ENCODE measurements at regions not wholly inside any gene's neighbourhood (a gene's known extent, or its start where the extent isn't known, plus 50 kb on each side); places are given as distances from the start of the nearest gene placed in this dataset.

DNA sequence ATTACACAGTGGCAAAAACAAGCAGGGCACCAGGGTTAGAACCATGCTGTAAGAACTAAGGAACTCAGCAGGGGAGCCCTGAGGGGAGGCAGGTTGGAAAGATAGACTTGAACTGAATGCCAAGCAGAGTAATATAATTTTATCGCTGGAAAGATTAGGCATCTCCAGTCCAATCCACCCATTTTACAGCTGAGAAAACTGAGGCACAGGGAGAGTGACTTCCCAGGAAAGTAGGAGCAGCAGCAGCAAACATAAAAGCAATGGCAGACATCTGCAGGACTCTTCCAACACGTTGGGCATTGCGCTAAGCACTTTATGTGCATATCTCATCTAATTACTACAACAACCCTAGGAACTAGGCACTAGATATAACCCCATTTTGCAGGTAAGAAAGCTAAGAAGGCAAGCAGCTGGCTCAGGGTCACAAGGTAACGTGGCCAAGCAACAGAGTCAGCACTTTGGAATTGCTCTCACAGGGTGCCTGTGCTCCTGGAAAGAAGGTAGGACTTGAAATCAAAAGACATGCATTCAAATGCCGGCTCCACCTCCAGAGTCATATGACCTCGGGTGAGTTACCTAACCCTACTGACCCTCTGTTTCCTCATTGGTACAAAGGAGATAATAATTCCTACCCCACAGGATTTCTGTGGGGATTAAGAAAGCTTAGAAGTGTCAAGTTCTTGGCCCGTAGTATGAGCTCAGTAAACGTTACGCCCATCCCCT is 215.3 kb downstream of the BARX2 start:
- DNase-seq = no peak

DNA sequence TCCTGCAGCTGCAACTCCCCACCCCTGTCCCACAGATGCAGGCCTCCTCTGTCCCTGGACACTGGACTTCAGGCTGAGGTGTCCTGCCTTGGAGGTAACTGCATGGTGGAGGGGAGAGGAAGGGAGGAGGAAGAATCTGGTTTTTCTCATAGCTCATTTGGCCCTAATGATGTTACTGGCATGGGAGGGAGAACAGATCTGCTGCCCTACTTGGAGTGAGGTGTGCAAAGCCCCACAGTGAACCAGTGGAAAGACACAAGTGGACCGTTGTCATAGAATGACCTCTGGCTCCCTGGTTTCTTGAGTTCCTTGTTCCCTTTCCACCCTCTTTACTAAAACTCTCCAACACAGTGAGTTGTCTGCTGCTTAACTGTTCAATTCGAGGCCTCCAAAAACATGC is 215.9 kb downstream of the BARX2 start:
- no peak for DNase-seq

DNA sequence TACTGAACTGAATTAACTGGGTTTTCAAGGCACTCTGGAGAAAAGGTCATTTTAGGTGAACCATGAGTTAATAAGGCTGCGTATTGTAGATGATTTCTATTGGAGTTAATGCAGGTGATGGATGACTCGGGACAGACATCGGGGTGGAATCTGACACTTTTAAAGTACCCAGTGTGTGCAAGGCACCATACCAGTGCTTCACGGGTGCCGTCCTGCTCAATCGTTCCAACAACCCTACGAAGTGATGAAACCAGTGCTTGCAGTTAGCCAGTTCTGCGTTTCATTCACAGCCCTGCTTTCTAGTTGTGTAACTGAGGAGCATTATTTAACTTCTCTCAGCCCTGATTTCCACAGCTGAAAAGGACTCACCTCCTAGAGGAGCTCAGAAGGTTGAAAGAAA is 216.5 kb downstream of the BARX2 start:
- DNase-seq = no peak

DNA sequence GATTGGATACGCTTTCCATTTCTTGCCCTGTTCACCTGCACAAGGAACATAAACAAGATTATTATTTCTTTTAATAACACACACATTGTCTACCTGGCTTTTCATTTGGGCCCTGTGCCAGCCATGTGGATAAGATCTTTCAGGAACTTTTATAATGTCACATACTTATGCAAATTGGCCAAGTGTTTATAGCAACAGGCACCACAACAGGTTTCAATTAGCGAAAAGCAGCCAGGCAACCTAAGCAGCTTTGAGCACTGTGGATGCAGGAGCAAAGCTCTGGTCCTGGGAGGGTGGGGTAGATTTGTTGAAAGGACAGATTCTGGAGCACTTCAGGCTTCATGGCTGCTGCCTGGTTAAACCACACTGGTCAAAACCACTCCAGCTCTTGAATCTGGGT is 217.4 kb downstream of the BARX2 start:
- no peak for DNase-seq

DNA sequence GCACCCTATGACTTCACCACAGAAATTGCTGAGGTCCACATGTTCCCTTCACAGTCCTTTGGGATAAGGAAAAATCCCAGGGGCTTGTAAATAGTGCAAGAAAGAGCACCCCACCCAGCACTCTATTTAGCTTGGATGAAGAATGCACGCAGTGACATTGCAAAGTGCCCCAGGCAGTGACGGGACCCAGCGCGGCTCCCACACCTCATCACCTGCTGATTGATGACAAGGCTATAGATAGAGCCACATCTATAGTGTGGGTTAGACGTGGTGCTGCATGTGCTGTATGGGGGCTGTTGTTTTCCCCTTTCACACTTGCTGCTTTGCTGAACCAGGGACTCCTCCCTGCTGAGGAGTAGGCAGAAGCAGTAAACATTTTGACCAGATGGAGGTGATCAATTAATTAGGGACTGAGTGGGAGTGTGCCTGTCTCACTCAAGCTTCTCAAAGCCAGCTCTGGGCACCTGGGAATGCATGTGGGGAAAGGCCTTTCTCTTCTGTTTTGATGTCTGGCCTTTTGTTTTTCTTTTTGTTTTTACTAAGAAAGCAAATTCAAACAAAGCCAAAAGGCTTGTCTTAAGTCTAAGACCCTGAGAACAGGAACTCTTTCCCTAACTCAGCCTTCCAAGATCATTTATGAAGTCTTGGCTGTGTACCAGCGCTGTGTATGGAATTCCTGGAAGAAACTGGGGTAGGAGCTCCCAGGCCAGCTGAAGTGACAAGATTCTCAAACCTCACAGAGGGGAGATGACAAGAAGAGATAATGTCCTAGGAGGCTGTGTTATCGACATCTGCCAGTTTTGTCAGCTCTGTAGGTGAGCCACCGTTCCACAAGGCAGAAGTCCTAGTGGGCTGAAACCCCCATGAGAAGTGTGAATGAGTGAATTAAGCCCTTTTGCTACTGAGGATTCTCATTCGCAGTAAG is 219.7 kb downstream of the BARX2 start:
- DNase-seq = no peak

DNA sequence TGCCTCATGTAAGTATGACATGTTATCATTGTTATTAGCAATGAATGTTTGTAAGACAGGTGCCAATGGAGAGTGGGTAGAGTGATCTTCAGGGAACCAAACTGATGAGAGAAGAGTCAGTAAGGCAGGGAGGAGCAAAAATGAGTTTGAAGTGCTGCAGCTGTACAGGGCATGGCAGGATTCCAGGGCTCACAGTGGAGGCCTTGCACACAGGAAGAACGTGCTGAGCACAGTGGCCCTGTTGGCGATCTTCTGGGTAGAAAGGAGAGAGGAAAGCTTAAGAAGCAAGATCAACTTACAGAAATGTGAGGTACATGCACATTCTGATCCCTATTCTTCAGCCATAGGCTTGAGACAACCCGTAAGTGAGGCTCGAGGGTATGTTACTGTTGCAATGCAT is 219.3 kb upstream of the TMEM45B start:
- DNase-seq = no peak

DNA sequence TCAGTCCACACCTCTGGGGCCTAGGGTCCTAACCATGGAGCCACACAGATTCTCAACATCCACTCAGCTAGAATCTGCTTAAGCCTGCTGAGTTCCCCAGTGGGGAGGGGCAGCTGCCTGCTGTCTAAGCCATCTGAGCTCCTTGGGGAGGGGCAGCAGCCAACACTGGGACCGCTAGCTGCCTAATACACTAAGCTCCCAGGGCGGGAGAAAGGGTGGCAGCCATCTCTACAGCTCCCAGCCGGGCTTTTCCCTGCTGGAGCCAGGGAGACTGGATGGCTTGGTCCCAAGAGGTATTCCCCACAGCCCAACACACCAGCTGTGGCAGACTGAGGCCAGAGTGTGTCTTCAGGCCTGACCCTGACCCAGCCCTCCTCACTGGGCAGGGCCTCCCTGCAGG is 217.3 kb upstream of the TMEM45B start:
- no peak for DNase-seq

DNA sequence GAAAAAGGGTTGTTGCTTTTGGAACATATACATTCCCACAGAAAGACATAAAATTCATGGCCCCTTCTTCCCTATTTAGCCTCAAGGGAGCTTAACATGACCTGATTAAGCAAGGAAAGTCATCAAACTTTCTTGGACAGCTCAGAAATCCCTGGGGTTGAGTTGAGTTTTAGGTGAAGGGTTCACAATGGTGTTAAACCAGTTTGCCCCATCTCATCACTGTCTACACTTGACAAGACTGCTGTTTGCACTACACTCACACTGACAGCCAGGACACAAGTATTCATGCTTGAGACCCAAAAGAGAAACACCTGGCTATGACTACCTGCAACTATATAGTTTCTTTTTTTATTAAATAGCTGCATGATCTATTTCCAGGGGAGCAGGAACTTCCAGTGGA is 209.8 kb upstream of the TMEM45B start:
- no peak for DNase-seq

DNA sequence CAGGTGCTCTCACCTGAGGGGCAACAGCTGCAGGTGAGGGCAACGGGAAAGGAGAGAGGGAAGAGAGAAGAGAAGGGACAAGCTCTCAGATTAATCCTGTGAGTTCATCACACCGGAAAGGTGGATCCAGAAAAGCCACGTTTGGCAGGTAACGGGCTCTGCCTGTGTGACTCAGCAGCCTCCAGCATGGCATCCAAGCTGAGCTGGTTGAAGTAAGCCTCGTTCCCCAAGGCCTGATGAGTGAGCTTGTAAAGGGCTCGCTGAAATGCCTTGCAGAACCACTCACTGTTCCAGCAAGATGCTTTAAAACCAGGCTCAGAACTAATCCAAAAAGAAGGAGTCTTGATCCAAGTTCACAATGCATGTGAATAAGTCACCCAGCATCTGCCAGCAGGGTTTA is 206.9 kb upstream of the TMEM45B start:
- DNase-seq = no peak

DNA sequence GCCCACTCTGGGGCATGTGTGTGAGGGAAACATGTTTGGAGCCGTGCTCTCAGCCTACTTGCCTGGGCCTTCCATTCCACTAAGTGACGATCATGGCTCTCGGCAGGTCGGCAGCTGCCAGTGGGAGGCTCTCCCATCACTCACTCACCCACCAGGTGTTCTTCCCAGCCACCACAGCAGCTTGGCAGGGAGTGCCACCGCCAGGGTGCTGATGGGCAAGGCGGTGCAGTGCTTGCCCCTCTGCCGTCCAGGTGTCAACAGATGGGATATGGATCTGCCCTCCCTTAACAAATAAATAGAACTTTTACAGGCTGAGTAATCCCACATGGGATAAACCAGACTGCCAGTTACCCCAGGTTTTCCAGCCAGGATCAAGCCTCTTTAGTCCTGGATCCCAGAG is 205.5 kb upstream of the TMEM45B start:
- DNase-seq = no peak

DNA sequence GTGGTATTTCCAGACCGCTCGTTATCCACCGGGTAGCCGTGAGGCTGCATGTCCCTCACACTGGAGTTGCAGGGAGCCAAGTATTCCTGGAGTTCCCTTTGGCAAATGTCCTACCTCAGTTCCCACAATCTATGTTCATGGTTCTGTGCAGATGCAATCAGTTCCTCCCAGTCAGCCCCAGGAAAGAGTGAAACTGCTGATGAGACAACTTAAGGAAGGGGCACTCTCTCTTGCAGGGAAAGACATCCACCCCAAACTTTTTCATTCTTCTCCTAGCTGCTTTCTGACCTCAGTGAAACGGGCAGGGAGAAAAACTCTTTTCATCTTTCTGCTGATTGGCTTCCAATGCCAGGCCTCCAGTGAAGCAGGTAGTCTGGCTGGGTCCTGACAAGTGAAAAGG is 205.1 kb upstream of the TMEM45B start:
- no peak for DNase-seq

DNA sequence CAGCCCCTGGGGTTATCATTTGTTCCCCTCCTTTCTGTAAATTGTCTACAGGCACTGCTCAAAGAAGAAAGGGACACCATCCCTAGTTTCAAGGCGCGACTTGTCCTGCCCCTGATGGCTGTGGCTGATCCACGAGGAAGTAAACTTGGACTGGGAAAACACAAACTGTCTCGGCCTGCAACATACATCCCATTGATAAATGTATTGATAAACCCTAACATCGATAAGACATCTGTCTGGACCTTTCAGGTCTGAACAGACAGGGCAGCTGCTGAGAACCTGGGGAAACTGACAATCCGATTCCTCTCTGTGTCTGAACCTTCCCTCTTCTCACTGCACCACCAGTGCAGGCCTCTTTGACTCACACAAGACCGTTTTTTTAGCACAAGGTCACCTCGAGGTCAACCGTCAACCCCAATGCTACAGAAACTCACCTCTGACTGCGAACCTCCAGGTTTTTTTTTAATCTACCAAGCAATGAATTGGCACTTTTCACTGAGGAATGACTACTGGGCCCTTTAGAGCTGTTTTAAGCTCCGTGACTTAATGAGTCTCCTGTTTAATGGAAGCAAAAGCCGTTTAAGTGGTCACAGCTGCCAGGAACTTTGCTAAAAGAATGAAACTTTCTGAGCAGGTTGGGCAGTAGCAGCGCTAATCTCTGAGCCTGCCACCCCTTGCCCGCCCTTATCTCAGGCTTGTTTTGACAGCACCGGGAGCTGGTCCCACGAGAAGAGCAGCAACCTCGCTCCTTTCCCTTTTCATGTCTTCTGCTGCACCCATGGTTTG is 203.8 kb upstream of the TMEM45B start:
- no peak for DNase-seq

DNA sequence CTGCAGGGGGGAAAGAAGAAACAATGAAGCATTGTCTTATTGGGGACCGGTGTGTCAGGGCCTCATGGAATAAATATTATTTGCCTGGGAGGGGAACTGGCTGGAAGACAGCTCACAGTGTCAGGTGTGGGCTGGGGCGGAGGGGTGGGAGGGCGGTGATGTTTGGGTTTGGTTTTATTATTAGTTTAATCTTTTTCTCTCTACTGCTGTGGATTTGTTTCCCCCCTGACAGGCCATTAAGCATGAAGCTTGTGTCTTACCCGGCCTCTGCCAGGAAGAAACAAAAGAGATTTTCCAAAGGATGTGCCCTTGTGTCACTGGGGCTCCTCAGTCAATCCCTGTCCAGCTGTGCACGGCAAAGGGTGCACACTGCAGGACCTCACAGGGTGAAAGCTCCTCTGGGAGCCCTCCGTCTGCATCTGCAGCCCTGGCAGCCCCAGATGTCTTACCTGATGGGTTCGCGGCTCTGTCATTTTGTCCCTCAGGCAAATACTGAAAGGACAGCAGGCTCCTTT is 203.1 kb upstream of the TMEM45B start:
- no peak for DNase-seq

DNA sequence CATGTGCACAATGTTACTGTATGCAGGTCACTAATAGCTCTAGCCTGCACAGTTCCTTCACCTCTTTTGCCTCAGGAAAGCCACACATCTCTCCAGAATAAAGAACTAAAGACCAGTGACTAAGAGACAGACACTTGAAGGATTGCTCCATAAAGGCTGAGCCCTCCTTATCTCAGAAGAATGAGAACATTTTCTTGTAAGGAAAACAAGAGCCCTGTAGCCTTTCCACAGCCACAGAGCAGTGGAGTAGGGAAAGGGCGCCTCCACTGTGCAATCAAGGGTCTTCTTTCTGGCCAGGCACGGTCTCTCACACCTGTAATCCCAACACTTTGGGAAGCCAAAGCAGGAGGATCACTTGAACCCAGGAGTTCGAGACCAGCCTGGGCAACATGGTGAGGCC is 202.6 kb upstream of the TMEM45B start:
- no peak for DNase-seq

DNA sequence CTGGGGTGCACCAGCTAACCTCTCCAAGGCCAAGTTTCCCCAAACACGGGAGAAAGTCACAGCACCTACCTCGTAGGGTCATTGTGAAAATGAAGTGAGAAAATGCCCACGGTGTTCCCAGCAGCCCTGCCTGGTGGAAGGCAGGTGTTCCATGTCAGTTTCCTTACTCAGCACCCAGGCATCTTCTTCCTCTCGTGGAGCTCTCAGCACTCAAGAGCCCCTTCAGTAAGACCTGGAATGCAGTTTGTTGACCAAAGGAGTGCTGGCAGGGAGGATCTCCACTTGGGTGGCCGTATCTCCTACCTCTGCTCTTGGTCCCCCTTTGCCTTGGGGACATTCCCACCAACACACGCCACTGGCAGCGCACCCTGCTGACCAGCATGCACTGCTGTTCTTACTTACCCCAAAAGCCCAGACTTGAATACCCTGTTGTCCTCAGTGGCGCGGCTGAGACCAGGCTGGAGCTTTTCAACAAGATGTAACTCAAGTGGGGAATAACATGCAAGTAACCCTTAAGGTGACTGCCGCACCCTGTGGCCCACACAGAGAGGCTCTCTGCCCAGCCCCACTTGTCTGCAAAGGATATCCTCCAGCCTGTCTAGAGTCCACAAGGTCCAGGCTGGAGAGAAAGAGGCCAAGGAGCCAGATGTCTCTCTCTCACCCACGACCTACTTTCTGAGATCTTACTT is 201.2 kb upstream of the TMEM45B start:
- no peak for DNase-seq

DNA sequence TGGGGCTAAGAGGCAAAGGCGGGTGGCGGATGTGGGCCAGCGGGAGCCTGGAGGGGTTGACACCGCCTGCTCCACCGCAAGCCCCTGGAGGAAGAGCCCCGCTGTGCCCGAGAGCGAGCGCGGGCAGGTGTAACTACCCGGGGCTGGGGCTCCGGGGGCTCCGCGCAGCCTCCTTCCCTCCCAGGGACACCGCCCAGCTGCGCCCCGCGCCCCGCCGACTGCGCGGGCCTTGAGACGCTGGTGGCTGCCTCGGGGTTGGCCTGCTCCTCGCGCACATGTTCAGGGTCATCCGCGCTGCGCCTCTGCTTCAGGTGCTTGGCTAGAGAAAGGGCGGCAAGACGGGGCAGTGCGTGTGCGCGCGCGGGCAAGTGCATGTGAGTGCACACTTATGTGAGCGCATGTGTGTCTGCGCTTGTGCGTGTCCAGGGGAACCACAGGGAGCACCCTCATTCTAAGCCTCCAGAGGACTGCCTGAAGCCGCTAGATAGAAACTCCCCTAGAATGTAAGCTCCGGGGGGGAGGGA is 197.5 kb upstream of the TMEM45B start:
- DNase-seq = no peak

DNA sequence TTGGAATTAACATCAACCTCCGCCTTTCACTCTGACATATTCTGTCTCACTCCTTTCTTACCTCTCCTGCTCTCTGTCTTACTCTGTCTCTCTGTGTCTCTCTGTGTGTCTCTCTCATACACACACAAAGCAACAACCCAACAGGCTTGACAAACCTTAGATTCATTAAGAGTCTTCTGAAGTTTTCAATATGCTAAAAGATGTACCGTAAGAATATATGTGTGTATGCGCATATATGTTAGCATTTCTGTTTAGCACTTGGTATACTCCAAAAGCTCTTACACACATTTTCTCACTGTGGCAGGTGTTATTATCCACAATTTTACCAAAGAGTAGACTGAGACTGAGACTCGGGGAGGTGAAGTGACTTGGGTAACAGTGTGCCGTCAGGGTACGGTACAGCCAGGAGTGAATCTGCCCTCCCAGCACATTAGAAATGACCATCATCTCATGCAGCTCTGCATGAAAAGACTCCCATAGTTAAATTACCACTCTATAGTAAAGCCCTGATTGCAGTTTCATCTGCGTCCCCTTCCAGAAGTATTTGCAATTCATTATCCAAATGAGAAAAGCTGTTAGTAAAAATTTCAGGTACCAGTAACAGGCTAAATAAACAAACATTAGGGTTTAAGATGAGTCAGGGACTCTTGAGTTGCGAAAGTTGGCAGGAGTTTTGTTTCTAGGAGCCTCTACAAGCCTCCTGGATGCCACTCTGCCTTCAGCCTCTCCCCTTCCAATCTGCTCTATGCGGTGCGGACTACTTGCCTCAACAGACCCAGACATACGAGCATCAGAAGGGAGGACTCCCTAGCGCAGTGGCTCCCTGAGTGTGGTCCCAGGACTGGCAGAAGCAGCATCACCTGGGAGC is 195.2 kb upstream of the TMEM45B start:
- no peak for DNase-seq

DNA sequence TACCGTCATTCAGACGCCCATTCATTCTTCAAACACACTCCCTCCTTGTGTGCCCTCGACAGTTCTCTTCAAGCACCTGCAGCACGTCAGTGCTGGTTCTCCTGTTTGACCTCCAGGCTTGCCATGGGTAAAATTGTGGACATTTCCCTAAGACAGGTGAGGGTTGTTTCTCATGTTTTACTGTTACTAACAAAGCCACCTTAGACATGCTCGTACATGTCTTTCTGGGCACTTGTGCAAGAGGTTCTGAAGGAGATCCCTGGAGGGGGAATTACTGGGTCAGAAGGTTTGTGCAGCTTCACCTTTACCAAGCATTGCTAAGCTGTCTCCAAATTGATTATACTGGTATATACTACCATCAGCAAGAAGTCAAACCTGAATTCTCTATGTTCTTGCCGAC is 189.7 kb upstream of the TMEM45B start:
- DNase-seq = no peak

DNA sequence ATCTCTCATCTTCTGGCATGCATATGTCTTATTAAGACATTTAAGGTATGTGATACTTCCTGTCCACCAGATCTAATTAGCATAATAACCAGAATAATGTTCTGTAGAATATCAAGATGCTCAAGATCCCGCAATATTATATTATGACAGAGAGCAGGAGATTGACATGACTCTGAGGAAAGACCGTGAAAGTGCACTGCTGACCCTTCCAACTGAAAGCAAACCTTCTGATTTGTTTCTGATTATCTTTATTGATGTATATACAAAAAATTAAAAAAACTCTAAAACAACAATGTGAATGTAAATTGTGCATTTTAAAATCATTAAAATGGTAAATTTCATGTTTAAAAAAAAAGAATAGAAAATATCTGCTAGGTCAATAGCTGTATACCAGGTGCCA is 184.4 kb upstream of the TMEM45B start:
- DNase-seq = no peak

DNA sequence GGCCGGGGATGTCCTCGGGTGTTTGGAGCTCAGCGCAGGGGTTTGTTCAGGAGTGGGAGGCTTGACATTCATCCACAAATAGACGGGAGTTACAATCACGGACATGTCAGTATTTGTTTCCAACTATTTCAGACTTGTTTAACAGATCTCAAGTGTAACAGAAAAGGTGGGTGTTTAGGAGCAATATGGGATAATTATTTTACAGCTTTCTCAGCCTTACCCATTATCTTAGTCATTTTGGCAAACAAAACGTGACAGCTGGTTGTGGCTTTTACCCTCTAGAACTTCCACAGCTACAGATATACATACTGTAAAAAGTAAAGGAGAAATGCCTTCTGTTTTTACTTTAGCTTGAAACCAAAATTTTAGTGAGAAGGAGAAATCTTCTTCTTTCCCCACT is 178.7 kb upstream of the TMEM45B start:
- DNase-seq = no peak

DNA sequence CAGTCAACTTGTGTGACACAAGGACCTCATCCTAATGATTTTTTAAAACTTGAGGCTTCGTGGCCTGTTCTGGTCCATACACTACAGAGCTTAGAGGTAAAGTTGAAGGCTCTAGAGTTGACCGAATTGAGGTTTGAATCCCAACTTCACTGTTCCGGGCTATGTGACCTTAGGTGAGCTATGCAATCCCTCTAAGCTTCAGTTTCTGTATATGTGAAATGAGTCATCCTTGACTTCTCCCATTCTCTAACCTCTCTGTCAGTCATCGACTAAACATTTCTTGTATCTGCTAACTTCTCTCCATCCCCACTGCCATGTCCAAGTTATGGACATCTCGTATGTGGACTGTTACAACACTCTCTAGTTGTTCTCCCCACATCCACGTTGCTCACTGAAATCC is 178.2 kb upstream of the TMEM45B start:
- no peak for DNase-seq

Measured in inflammatory macrophage treated with lipopolysaccharide for 1 hour (primary cell).